Fibroblast of skin of left quadriceps (primary cell): ENCODE measurements at regions not wholly inside any gene's neighbourhood (a gene's known extent, or its start where the extent isn't known, plus 50 kb on each side); places are given as distances from the start of the nearest gene placed in this dataset.
A peak's percentile ranks its signal among the peaks of the same experiment; 100 is the strongest.

Experiments used
- DNase-seq, 2 experiments: peaks; one replicate each; pipeline ENCODE4 v3.0.0-alpha.2; 2013; ENCODE audit warnings: low read depth in 2 of 2

GRCh38 chr10:4351723-4352413, 474.1 kb upstream of the AKR1E2 start:
- DNase-seq, result peak in 1 of 2 experiments; percentile 63

GRCh38 chr10:4347397-4347796, 478.6 kb upstream of the AKR1E2 start:
- no peak for DNase-seq

GRCh38 chr10:4345877-4346646, 479.9 kb upstream of the AKR1E2 start:
- DNase-seq, result no peak

GRCh38 chr10:4344492-4344994, 481.5 kb upstream of the AKR1E2 start:
- peak; percentile 100 for DNase-seq

- no peak for DNase-seq
These were observed 482.1 kb upstream of the AKR1E2 start for GRCh38 chr10:4343873-4344272.

- no peak for DNase-seq
These were observed 482.9 kb upstream of the AKR1E2 start for GRCh38 chr10:4343091-4343490.

- no peak for DNase-seq
These were observed 487.2 kb upstream of the AKR1E2 start for GRCh38 chr10:4338768-4339167.

- no peak for DNase-seq
These were observed 488.4 kb upstream of the AKR1E2 start for GRCh38 chr10:4337563-4337962.

- no peak for DNase-seq
These were observed 491.1 kb upstream of the AKR1E2 start for GRCh38 chr10:4334871-4335270.

- DNase-seq, result no peak
These were observed 492.0 kb upstream of the AKR1E2 start for GRCh38 chr10:4334015-4334414.

- DNase-seq, result no peak
These were observed 492.5 kb upstream of the AKR1E2 start for GRCh38 chr10:4333459-4333894.

GRCh38 chr10:4332764-4333458, 493.1 kb upstream of the AKR1E2 start:
- DNase-seq, result no peak

GRCh38 chr10:4331150-4331549, 494.9 kb upstream of the AKR1E2 start:
- DNase-seq, result no peak

- DNase-seq, result no peak
These were observed 495.4 kb upstream of the AKR1E2 start for GRCh38 chr10:4330636-4331035.

- DNase-seq, result no peak
These were observed 496.8 kb upstream of the AKR1E2 start for GRCh38 chr10:4329225-4329624.

- no peak for DNase-seq
These were observed 499.4 kb upstream of the AKR1E2 start for GRCh38 chr10:4326647-4327046.

GRCh38 chr10:4319870-4320367, 506.1 kb upstream of the AKR1E2 start:
- DNase-seq, result no peak

GRCh38 chr10:4316161-4316810, 509.7 kb upstream of the AKR1E2 start:
- DNase-seq, result no peak

GRCh38 chr10:4315551-4315950, 510.5 kb upstream of the AKR1E2 start:
- DNase-seq, result peak in 1 of 2 experiments; percentile 20

GRCh38 chr10:4313051-4313450, 513.0 kb upstream of the AKR1E2 start:
- no peak for DNase-seq

GRCh38 chr10:4312051-4312835, 513.8 kb upstream of the AKR1E2 start:
- DNase-seq, result no peak
